ENCODE measurements at regions not wholly inside any gene's neighbourhood (a gene's known extent, or its start where the extent isn't known, plus 50 kb on each side); places are given as distances from the start of the nearest gene placed in this dataset.

DNA sequence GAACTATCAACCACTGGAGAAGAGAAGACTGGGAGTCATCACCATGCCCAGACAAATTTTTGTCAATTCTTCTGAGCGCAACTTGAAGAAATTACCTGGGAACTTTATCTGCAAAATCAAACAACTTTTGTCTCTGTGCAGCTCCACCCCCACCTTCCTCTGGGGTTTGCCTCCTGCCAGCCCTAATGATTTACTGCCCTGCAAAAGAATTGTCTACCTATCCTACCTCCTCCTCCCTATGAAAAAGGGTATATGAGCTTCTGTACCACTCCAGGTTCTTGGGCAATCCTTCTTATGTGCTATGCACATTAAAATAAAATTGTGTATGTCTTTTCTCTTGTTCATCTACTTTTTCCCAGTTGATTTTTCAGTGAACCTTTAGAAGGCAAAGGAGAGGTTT lies 191.9 kb downstream of the URB2 start:
- no peak for DNase-seq (ENCODE audit: extremely low read depth in 1 of 2, low read depth in 1 of 2)

DNA sequence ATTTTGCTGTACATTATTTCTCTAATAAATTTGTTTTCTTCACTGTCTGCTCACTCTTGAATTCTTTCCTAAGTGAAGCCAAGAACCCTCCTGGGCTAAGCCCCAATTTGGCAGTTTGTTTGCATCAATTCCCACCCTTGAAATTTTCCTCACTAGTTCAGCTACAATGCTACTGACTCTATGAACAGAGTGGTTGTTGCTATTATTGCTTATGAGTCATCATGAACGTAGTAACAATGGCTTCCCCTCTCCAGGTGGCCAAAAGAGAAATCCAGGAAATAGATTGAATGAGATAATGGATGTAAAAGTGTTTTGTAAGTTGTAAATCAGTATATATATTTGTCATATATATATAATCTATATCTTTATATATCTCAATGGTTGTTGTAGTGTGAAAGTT lies 193.0 kb downstream of the URB2 start:
- no peak for DNase-seq (ENCODE audit: extremely low read depth in 1 of 2, low read depth in 1 of 2)

DNA sequence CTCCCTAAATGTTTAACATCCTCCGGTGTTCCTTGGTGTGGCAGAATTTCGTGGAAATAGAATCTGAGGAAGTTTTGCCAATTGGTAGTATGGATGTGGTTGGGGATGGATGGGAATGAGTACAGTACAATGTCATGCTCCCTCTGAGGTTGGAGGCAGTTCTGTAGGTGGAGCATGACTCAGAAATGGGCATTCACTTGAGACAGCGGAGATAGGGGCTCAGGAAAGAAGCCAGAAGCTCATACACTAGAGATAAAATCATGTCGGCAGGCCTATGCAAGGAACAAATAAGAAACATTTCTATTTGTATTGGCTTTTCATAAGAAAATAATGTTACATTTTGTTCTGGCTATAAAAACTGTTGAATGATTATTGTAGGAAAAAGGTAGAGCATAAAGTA lies 196.0 kb downstream of the URB2 start:
- DNase-seq (ENCODE audit: extremely low read depth in 1 of 2, low read depth in 1 of 2), result no peak

DNA sequence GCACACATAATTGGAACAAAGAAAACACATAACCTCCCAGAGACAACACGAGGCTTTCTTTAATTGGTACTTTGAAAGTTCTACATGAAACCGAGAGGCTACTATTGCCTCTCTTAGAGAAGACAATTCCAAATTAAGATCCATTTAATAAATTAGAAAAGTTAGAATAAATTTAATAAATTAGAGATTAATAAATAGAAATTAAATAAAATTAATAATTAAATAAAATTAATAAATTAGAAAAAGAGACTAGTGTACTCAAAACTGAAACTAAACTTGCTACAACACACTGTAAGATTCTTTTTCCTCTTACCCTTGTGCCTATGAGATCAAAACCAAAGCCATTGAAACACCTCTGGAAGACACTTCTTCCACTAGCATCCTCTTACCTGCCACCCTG lies 199.0 kb downstream of the URB2 start:
- DNase-seq (ENCODE audit: extremely low read depth in 1 of 2, low read depth in 1 of 2), result no peak

DNA sequence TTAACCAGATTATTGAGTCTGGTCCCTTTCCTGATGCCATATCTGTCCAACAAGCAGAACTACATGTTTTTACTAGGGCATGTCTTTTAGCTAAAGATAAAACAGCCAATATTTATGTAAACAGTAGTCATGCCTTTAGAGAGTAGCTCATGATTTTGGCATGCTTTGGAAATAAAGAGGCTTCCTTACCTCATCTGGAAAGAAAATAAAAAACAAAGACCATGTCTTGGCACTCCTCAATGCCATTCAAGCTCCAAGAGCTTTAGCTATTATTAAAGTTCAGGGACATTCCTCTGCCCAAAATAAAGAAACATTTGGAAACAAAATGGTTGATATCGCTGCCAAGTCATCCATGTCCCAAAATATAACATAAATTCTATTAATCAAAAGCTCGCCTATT lies 202.4 kb downstream of the URB2 start:
- DNase-seq (ENCODE audit: extremely low read depth in 1 of 2, low read depth in 1 of 2), result no peak

DNA sequence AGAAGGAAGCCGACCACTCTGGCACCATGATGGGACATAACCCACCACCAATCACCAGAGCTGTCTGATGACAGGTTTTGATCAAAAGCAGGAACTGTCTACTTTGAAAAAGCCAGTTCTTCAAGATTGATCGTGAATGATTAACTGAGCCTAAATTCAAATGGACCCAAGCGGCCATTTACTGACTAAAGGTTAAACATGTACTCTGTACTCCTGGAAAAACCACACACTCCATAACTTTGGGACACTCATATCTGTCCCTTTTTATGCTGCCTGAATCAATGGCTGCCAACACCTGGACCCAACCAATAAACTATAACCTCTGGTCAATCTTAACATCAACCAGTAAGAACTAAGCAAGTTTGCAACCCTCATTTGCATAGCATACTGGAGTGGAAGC lies 206.6 kb downstream of the URB2 start:
- DNase-seq (ENCODE audit: extremely low read depth in 1 of 2, low read depth in 1 of 2), result no peak

DNA sequence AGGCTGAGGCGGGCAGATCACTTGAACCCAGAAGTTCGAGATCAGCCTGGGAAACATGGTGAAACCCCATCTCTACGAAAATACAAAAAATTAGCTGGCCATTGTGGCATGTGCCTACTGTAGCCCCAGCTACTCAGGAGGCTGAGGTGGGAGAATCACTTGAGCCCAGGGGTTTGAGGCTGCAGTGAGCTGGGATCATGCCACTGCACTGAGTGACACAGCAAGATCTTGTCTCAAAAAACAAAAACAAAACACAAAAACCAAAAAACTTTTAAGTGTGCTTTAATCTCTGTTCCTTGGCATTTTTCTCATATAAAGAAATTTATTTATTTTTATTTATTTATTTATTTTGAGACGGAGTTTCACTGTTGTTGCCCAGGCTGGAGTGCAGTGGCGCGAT lies 208.2 kb downstream of the URB2 start:
- no peak for DNase-seq (ENCODE audit: extremely low read depth in 1 of 2, low read depth in 1 of 2)

DNA sequence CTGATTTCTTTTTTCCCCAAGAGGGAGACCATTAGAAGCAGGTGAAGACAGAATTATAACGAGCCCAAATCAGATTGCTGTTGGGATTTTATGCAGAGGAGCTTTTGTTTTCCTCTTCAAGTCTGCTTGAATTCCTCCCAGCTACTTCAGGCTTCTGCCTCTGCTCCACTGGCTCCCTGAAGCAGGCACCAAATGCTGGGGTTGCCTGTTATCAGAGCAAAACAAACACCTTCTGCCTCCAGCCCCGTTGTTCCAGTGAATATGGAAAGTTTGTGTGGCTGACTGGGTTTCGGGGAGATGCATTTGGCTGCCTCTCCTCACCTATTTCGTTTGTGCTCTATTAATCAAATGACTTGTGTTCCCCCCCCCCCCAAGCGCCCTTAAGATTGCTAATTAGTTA lies 209.2 kb downstream of the URB2 start:
- DNase-seq (ENCODE audit: extremely low read depth in 1 of 2, low read depth in 1 of 2), result no peak

DNA sequence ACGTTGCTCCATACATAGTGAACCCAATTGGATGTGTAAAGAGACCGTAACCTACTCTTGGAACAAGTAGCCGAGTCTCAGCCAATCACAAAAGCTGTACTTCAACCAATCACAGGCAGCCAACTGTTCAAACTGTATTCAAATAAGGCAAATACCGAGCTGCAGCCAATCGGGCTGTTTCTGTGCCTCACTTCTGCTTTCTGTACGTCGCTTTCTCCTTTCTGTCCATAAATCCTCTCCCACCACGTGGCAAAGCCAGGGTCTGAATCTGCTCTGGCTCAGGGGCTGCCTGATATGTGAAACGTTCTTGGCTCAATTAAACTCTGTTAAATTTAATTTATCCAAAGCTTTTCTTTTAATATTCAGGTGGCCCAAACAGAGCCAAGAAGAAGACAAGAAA lies 210.3 kb downstream of the URB2 start:
- no peak for DNase-seq (ENCODE audit: extremely low read depth in 1 of 2, low read depth in 1 of 2)

DNA sequence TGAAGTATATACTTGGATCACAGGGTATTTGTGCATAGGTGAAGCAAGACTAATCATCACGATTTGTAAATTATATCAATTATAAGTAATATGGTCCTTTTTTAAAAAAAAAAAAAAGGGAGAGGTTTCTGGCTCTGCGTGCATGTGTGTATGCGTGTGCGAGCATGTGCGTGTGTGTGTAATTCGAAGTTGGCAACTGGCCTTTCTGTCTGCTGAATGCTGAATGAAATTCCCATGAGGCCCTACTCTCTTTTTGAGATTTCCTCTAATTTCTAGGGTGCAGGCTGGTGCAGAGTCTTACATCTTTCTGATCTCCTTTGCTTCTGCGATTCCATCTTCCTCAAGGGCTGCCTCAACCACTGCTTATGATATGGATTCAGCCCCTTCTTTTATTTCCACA lies 212.2 kb downstream of the URB2 start:
- no peak for DNase-seq (ENCODE audit: extremely low read depth in 1 of 2, low read depth in 1 of 2)

DNA sequence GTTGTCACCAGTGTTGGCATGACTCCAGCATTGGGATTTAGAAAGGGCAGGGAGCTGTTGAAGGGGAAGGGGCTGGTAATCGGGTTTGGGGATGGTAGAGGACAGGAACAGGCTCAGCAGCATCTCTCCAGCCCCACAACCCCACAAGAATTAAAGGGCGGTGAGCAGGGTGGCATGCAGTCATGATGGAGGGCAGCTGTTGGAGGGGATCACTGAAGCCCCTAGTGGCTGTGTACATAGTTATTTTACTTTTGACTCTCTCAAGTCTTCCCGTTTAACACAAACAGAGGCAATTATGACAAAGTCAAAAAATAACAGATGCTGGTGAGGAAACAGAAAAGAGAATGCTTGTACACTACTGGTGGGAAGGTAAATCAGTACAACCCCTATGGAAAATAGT lies 213.8 kb downstream of the URB2 start:
- no peak for DNase-seq (ENCODE audit: extremely low read depth in 1 of 2, low read depth in 1 of 2)

DNA sequence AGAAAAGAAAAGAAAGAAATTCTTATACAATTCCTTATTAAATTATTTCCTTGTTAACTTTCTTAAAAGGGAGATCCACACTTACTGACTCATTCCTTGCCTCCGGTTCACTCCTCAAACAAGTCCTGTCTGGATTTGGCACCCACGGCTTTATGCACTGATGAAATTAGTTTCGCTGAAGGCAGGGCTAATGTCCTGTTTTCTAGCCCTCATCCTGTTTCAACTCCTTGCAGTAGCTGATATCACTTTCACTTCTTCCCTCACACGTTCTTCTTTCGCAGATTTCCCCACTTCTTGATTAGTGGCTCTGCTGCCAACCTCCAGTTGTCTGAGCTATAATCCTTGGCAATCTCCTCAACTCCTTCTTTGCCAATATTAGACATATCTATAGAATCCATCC lies 215.2 kb downstream of the URB2 start:
- DNase-seq (ENCODE audit: extremely low read depth in 1 of 2, low read depth in 1 of 2), result no peak

DNA sequence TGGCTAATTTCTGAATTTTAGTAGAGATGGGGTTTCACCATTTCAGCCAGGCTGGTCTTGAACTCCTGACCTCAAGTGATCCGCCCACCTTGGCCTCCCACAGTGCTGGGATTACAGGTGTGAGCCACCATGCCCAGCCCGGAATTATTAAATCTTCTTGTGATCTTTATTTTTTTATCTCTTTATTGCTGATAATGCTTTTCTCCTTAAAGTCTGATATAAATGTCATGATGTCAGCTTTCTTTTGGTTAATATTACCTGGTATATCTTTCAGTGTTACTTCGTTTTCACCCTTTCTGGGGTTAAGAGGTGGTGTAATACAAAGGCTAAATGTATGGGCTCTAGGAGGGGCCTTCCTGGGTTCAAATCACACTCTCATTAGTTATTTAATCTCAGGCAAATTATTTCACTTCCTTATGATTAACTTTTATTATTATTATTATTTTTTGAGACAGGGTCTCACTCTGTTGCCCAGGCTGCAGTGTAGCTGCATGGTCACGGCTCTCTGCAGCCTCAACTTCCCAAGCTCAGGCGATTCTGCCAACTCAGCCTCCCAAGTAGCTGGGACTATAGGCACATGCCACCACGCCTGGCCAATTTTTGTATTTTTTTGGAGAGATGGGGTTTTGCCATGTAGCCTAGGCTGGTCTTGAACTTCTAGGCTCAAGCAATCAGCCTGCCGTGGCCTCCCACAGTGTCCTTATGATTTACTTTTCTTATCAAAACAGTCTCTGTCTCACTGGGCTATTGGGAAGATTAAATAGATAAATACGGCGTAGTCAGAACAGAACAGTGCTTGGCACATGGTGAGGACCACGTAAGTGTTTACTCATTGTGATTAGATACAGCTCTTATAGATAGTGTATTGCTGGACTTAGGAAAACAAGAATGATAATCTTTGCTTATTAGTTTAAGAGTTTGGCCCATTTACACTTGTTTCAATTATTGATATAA lies 216.5 kb downstream of the URB2 start:
- DNase-seq (ENCODE audit: extremely low read depth in 1 of 2, low read depth in 1 of 2), result no peak

DNA sequence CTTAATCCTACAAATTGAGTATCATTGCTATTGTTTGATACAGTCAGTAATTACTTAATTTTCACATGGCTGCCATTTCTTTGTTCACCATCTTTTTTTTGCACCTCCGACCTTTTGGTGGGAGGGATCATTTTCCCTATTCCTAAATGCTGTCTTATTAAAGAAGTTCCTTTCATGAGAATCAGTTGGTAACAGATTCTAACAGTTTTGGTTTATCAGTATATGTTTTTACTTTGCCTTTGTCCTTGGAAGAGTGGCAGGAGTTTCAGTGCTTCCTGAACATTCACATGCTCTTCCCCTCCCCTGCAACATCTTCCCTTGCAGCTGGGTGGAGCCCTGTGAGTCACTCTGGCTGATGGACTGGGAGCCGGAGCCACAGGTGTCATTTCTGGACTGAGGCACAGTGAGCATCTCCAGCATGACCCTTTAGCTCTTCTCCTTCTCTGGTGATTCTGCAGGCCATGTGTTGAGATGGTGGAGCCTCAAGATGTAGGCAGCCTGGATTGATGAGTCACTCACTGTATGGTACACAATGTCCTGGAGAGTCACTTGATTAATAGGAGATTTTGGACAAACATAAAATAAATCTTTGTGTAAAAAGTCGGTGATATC lies 217.7 kb downstream of the URB2 start:
- no peak for DNase-seq (ENCODE audit: extremely low read depth in 1 of 2, low read depth in 1 of 2)

DNA sequence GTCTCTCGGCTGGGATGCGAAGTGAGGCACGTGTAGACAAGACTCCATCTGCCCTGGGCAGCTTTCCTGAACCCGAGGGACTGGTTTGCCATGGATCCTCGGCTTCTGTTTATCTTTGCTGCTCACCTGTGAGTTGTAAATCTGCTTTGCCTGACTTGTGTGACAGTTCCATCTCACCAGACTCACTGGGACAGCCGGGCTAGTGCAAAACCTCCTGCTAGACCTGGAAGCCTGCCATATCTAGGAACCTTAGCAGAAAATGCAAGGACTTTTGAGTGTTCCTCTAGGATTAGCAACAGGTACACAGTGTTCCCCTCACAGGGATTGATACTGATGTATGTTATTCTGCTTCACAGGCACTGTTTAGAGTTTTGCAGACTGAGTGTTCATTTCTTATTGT lies 218.6 kb downstream of the URB2 start:
- no peak for DNase-seq (ENCODE audit: extremely low read depth in 1 of 2, low read depth in 1 of 2)

DNA sequence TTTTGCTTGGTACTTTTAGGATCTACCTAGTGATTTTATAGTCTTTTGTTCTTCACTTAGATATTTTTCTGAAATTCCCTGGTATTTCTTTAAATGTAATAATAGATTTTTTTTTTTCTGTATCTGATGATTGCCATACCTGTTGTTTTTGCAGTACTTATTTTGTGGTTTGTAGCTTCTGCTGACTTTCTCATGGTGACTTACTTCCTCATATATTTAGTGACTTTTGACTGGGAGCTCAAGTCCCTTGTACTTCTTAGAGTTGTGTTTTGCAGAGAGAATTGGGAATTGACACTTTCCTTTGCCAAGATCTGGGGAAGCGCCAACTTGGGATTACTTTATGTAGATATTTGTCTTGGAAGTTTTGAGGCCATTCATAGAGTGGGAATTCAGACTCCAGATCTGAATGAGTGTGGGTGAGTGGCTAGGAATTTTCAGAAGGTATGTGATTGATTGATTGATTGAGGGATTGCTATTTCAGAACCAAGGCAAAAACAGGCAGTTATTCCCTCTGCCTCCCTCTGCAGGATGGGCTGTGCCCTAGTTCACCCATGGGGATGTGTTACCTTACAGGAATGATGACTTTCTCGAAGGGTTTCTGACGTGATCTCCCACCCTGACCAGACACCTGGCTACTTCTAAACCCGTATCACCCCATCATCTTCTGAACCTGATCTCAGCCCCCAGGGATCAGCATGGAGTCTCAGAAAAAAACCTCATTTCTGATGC lies 219.5 kb downstream of the URB2 start:
- DNase-seq (ENCODE audit: extremely low read depth in 1 of 2, low read depth in 1 of 2), result no peak

DNA sequence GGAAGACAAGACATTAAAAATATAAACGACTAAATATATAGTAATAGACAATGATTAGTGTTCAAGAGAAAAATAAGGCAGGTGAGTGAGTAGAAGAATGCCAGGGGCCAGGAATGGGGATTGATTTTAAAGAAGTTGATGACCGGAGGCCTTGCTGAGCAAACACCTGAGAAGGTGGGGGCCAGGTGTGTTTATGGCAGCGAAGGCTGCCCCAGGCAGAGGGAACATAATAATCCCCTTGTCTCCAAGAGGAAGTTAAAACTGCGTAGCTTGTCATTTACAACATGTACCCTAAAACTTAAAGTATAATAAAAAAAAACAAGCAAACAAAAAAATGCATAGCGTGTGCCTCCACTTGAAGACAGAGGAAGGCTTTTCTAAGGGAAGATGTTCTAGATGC lies 220.3 kb downstream of the URB2 start:
- DNase-seq (ENCODE audit: extremely low read depth in 1 of 2, low read depth in 1 of 2), result no peak

DNA sequence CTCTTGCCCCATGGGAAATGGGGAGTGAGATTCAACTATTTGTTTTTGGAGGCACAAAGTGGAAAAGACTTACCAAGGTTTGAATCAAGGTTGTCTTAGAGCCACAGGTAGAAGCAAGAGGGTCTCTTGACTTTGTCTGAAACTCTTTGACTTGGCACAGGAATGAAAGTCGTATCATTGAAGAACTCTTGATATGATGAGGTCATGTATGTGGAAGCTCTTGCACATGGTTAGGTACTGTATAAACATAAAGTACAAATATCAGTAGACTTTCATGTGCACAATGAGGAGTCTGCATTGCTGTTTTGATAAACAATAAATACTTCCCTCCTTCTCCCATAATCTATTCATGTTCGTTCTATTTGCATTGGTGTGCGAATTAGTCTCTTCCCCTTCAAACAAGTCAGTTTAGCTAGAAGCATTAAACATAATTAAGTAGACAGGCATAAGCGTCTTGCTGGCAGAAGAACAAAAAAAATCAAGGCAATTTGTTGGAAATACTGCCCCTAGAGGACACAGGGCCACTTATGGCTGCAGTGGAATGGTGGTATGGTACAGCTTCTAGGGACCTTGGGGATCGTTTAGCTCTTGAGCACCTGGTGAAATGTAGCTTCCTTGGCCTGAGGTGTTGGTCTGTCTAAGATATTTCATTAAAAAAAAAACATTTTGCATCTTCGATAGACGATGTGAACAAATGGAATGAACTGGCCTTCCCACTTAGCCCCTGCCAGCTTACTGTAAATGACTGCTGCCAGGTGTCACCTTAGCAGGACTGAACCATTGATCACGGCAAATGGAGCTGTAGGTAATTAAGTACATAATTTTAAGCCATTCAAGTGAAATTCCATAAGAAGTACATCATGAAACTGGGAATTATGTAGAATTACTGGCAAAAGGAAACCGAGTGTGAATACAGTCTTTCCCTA lies 218.0 kb upstream of the GALNT2 start:
- no peak for DNase-seq (ENCODE audit: extremely low read depth in 1 of 2, low read depth in 1 of 2)

DNA sequence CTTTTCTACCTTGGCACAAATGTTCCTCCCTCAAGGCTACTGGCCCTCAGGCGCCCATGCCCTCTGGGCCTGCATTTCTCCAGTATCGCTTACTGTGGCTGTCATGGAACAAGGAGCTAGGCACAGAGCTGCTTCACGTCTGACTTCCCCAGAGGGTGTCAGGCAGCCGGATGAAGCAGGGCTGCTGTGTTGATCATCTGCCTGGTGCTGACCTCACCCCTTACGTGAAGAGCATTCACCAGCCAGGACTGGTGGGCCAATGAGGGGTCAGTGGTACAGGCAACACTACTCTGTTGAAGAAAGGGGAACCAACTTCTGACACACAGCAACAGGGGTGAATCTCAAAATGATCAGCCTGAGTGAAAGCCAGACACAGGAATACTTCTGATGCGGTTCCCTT lies 215.5 kb upstream of the GALNT2 start:
- DNase-seq (ENCODE audit: extremely low read depth in 1 of 2, low read depth in 1 of 2), result no peak

DNA sequence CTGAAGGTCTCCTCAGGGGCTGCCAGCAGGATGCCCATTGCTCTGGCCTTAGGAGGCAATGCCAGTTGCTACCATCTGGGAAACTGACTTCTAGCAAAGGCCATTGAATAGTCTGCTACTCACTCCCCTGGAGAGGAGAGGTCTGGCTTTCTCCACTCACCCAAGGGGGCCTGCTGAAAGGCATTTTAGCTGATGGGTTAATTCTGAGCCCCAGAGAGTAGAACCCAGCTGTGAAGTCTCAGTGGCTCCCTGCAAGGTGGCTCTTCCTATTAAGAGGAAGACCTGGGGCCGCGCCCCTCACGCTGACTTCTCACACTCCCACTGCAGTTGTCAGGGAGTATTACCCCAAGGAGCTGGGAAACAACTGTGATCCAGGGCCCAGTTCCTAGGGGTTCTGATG lies 213.3 kb upstream of the GALNT2 start:
- DNase-seq (ENCODE audit: extremely low read depth in 1 of 2, low read depth in 1 of 2), result no peak

DNA sequence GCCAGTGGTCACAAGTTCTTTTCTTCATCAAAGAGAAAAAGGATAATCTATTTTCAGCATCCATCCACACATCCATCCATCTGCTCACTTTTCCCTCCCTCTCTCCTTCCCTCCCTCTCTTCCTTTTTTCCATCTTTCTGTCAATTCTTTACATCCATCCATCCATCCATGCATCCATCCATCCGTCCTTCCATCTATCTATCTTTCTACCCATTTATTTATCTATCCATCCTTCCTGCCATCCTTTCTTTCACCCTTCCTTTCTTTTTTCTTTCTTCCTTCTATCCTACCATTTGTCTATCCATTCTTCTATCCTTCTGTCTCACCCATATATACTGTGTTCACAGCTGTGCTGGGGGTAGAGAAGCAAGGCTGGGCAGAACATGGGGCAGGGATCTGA lies 212.4 kb upstream of the GALNT2 start:
- no peak for DNase-seq (ENCODE audit: extremely low read depth in 1 of 2, low read depth in 1 of 2)

Measured in activated CD8-positive, alpha-beta memory T cell treated with anti-CD3 and anti-CD28 coated beads for 1 hour (primary cell).